ENCODE measurements at regions not wholly inside any gene's neighbourhood (a gene's known extent, or its start where the extent isn't known, plus 50 kb on each side); places are given as distances from the start of the nearest gene placed in this dataset.
A peak's percentile ranks its signal among the peaks of the same experiment; 100 is the strongest.

DNA sequence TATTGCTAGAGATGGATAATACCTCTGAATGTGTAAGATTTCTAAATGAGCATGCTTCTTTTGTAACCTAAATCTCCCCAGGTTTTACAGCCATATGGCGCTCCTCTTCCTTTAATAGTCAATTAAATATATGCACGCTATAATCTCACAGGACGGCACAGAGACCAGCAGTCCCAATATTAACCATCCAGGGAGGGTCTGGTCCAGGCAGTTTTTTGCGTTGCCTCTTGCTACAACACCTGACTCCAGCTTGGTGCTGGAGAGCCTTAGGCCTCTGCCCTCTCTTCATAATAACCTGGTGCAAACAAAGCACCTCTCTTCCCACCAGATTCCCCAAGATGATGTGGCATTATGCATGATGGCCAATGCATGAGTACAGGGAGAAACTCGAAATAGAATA, 183.4 kb downstream of the LY86 start:
- no peak for DNase-seq (ENCODE audit: extremely low spot score, insufficient read length, low read depth)
- FAIRE-seq, result no peak

DNA sequence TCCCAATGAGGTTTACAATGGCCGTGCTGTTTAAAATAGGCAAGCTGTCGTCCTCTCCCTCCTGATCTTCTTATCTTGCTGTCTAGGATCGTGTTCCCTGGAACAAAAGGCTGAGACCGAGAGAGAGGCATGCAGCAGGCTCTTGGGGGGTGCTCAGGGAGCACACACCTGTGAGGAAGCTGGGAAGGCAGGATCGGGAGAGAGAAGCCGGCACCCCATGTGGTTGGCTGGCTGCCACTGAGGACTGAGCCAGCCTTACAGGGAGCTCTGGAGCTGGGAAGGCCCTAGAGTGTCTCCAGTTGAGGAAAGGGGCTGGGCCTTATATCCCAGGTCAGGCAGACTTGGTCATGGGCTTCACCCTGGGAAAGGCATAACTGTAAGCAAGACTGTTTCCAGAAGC, 184.2 kb downstream of the LY86 start:
- no peak for FAIRE-seq
- DNase-seq (ENCODE audit: extremely low spot score, insufficient read length, low read depth), result no peak

DNA sequence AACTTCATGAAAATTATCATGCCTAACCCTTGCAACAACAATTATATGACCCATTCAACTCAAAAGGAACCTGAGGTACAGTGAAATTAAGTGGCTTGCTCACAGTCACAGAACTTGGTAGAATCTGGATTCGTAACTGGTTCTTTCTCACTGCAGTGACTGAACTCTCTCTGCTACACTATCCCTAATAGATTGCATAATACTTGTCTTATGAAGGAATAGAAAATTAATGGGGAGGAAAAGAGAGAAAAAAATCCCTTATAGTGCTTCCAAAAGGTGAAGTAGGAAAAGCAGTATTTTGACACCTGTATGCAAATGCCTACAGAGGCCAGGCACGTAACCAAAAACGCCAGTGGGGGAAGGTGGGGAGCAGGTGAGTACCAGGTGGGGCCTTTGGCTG, 186.6 kb downstream of the LY86 start:
- DNase-seq (ENCODE audit: extremely low spot score, insufficient read length, low read depth) (no peak), FAIRE-seq (no peak)

DNA sequence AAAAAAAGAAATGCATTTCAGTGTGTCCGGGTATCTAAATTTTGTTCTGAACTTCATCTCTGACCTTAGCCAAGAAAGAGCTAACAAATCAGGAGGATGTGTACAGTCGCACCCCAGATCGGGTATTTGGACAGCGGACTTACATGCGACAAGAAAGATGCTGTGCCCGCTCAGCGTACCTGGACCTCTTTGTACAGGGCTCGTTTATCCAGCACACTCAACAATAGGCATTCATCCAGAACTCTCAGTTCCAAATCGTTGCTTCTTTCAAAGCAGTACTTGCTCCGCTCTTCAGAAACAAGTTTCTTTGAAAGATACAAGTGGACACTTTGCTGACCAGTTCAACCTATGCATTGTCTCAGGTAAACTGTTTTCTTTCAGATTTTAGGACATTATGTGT, 191.7 kb downstream of the LY86 start:
- FAIRE-seq (no peak), DNase-seq (ENCODE audit: extremely low spot score, insufficient read length, low read depth) (no peak)

DNA sequence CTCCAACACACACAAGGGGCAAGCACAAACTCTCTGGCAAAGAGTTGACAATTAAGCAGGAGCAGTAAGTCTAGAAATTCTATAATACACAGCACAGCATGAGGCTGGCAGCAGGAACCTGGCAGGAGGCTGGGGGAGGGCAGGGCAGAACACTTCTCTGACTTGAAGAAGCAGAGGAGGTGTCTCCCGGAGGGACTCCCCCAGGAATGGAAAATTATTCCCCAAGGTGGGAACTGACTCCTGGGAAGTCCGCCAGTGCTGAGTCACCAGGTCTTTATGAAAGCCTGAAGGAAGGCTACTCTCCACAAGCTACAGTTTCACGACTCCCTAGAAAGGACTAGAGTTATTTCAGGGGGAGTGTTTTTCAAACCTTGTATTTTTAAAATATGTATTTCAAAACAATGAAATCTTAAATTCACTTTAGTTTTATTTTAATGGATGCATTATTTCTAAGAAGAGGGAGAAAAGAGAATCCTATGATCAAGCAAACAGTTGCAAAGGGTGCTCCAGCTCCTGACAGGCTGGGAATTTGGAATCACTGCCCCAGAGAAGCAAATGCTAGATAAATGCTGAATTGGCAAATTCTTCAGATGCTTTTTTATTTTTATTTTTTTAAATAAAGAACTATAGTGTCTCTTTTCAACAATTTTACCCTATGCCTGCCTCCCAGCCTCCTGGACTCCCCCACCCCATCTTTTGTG, 192.8 kb downstream of the LY86 start:
- DNase-seq (ENCODE audit: extremely low spot score, insufficient read length, low read depth) (no peak), FAIRE-seq (no peak)

DNA sequence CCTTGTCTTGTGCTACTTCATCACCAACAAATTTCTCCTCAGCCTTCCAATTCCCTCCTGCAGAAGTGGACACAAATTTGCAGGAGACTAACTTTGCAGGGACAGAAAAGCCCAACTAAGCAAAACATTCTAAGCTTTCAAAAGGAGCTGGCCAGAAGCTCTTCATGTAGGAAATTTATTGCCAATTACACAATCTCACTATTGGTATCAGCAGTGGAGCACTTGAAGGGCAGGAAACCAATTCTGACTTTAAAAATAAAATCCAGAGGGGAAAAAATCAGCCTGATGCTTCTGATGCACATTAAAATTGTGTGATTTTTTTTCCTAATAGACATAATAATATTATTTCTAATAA, 193.3 kb downstream of the LY86 start:
- FAIRE-seq (no peak), DNase-seq (ENCODE audit: extremely low spot score, insufficient read length, low read depth) (no peak)

DNA sequence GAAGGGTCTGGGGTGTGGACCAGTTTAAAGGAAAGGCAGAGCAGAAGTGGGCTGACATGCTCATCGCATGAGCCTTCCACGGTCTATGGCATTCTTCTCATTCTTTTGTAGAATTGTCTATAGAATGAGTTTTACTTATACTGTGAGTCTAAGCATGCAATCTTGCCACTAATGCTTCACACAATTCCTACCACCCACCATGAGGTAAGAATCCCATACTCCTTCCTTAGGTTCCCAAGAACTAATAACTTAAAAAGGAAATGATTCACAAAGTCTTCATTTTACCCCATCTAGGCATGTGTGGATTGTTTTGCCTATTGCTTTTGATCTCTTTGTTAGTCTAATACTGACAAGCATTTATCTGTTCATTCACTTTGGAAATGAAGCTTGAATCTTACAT, 195.2 kb downstream of the LY86 start:
- FAIRE-seq, result peak; percentile 9
- DNase-seq (ENCODE audit: extremely low spot score, insufficient read length, low read depth), result no peak

DNA sequence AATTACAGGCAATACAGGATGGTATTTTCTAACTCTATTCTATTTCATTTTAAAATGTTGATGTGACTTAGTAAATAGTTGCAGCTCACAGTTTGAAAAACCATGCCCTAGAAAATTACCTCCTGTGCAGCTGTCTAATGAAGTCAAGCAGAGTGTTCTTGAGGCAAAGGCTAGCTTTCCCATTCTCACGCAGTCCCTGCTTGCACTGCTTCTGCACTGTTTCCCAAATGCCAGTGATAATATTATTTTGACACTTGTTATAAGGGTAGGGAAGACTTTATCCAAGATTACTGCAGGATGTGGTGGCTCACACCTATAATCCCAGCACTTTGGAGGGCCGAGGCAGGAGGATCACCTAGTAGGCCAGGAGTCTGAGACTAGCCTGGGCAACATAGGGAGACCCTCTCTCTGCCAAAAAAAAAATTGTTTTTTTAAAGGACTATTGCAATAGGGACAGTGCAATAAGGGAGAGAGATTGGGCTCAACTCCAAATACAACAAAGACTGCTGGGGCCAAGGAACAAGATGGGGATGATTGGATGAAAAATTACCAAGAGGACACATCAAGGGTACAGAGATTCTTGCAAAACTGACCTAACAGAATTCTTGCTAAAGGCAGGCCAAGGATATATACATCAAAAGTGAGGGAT, 196.1 kb downstream of the LY86 start:
- no peak for DNase-seq (ENCODE audit: extremely low spot score, insufficient read length, low read depth)
- FAIRE-seq, result no peak

DNA sequence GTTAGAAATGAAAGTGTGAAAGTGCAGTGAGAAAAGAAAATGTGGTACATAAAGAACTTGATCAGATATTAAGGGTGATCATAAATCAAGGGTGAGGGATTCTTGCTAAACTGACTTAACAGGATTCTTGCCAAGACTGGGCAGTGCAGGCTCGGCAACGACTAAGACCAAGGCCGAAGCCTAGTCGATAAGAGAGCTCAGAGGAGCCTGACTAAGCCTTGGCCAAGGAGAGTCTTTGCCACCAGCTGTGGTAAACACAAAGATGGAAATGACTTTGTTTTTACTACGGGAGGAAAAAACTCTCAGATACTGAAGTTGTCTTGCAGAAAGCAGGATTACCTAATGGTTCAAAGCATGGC, 196.6 kb downstream of the LY86 start:
- DNase-seq (ENCODE audit: extremely low spot score, insufficient read length, low read depth), result no peak
- no peak for FAIRE-seq

DNA sequence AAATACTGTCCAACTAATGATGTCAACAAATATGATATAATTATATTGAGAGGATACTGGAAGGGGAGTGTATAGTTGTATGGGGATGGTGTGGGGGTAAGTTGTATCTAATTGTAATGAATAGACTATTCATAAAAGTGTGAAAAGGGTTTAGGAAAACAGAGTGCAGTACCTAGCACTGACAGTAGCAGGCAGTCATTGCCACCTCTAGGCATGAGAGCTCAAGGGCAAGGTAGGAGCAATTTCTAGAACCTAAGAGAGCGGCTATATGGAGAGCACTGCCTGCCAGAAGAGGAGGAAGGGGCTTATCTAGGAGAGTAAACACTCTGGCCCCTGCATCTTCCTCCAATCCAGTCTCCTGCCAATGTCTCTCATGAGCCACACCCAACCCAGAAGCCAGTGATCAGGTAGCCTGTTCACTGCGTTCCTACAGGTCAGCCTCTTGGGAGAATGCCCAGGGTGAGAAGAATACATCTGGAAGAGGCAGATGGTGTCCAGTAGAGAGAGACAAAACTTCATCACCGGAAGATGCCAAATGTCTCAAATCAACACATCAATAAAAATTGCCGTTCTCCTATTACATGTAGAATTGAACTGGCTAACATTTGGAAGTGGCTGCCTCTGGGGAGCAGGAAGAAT, 200.0 kb downstream of the LY86 start:
- DNase-seq (ENCODE audit: extremely low spot score, insufficient read length, low read depth), result no peak
- FAIRE-seq, result peak; percentile 18

DNA sequence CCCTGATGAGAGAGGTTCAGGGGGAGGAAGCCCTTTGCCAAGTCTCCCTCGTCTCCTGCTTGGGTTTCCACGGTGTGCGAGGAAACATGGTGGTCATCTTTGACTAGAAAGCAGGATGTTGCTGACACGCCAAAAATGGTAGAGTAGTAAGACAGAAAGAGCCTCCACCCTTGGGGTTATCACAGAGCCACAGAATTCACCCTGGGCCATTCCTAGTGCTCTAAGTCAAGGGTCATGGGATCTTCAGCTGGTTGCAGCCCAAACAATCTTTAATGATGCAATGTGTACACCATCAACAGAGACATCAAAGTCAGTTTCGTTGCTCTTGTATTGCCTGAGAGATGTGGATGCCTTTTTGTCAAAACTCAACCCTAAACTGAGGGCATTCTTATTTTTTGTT, 201.9 kb downstream of the LY86 start:
- no peak for FAIRE-seq
- DNase-seq (ENCODE audit: extremely low spot score, insufficient read length, low read depth), result no peak

DNA sequence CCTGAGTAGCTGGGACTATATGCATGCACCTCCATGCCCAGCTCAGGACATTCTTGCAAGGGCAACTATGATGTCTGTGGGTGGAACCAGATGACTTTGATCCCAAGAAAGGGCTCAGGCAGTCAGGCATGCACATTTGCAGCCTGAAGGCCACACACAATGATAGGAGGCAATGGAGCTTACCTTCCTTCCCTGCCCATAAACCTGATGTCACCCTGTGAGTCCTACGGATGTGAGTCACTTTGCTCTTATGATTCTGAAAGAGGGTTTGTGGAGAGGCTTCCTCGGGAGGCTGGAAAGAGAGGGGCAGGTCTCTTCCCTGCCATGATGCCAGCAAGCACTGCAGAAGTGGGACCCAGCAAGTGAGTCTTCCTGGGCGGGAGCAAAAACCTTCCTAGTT, 202.4 kb downstream of the LY86 start:
- FAIRE-seq, result no peak
- no peak for DNase-seq (ENCODE audit: extremely low spot score, insufficient read length, low read depth)

DNA sequence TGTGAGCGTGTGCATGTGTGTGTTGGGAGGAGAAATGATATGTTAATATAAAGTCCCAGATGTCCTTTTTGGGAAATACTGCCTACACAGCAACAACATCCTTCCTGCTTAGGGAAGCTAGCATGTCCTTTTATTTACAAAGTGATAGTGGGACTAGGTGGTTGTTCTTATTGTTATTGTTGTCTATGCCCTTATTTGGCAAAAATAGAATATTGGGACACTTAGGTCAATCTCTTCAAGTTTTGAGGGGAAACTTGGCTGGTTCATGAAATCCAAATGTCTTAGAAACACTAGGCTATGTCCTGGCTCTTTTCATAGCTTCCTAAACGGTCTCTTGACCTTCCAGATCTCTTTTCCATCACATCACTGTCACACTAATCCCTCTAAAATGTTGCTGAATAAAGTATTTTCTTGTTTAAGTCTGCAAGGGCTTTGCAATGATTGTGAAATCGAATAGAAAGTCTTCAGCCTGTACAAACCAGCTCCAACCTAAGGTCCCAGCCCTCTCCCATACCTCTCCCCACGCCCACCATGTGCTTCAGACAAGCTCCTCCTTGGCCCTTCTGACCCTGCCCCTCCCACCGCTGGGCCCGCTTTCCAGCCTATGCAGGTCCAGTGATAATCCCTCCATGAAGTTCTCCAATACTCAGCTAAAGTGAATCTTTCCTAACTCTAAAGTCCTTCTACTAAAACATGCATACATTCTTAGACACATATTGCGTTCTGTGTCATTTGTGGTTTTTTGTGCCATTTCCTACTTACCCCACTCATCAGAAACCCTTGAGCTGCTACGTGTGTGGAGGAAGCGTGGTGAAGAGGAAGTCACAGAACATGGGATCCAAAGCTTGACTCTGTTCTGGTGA, 205.1 kb downstream of the LY86 start:
- FAIRE-seq, result peak; percentile 55

DNA sequence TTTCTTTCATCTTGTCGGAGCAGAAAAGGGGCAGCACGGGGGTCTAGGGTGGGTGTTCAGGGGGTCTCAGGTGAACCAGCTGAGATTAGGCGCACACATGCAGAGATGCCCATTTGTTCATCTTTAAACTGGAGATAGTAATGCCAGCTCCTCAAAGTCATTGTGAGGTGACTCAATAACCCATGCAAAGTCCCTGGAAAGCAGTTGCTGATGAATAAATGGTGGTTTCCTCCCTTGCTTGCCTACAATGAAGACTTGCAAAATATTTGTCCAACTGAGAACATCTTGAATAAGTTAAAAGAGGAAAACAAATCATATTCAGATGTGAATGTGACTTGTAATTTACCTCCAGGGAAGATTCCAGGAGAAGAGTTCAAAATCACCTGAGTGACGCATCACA, 206.9 kb downstream of the LY86 start:
- DNase-seq (ENCODE audit: extremely low spot score, insufficient read length, low read depth) (no peak), FAIRE-seq (no peak)

More for the DNA sequence above, 205.1 kb downstream of the LY86 start:
- no peak for DNase-seq (ENCODE audit: extremely low spot score, insufficient read length, low read depth)

DNA sequence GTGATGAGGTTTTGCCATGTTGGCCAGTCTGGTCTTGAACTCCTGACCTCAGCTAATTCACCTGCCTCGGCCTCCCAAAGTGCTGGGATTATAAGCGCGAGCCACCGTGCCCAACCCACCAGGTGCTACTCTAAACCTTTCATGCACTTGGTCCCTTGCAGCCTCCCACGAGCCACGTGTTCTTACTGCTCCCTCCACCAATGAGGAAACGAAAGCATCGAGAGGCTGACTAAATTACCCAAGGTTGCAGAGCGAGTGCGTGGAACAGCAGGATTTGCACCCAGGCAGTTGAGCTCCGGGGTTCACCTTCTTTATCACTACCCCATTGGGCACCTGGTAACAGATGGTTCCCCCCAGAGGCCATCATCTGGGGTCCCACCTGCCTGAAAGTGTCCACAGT, 208.3 kb downstream of the LY86 start:
- peak; percentile 12 for FAIRE-seq

DNA sequence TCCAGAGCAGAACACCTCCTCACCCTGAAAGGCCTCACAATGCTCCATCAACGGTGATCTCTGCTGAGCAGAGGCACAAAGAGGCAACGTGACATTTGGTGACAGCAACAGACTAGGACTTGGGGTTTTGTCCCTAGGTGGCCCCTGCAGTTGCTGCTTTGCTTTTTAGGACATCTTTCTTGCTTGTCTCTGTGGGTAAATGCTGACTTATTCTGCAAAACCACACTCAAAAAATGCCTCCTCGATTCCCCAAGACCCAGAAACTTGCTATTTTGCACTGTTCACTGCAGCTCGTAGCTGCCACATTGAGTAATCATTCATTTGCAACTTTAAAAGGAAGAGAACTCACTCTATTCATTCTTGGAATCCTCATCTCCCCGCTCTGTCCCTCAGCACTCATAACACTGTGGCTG, 209.9 kb downstream of the LY86 start:
- no peak for DNase-seq (ENCODE audit: extremely low spot score, insufficient read length, low read depth)

More for the DNA sequence above, 208.3 kb downstream of the LY86 start:
- no peak for DNase-seq (ENCODE audit: extremely low spot score, insufficient read length, low read depth)

DNA sequence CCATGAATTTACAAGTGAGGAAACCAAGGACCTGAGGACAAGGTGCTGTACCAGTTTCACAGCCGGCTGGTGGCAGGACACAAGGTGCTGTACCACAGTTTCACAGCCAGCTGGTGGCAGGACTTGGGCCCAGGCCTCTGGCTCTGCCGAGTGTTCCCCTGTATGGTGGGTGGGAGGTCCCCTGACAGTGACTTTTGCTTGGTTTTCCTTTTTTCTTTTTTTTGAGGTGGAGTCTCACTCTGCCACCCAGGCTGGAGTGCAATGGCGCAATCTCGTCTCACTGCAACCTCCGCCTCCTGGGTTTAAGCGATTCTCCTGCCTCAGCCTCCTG, 212.4 kb downstream of the LY86 start:
- FAIRE-seq (no peak), DNase-seq (ENCODE audit: extremely low spot score, insufficient read length, low read depth) (no peak)

More for the DNA sequence above, 209.9 kb downstream of the LY86 start:
- peak; percentile 83 for FAIRE-seq

DNA sequence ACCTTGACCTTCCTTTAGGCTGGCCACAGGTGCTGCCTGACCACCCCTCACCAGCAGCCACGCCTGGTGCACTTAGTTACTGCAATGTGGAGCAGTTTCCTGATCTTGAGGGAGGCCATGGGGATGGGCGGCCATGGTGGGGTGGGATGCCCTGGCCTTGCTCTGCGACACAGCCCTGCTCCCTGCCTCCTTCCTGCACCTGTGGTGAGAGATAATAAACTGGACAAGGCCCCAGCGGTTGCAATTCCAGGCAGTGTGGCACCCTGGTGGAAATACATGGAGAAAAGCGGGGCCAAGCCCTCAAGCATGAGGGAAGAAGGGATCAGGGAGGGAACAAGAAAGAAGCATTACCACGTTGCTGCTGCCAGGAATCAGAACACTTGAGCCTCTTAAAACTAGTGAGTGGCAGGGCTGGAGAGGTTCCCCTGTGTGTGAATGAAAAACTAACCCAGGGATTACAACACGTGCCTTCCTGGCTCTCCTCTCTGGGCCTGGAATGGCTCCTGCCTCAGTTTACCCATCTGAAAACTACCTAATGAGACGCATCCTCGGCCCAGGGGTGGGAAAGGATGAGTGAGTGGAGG, 213.2 kb downstream of the LY86 start:
- no peak for FAIRE-seq
- no peak for DNase-seq (ENCODE audit: extremely low spot score, insufficient read length, low read depth)

DNA sequence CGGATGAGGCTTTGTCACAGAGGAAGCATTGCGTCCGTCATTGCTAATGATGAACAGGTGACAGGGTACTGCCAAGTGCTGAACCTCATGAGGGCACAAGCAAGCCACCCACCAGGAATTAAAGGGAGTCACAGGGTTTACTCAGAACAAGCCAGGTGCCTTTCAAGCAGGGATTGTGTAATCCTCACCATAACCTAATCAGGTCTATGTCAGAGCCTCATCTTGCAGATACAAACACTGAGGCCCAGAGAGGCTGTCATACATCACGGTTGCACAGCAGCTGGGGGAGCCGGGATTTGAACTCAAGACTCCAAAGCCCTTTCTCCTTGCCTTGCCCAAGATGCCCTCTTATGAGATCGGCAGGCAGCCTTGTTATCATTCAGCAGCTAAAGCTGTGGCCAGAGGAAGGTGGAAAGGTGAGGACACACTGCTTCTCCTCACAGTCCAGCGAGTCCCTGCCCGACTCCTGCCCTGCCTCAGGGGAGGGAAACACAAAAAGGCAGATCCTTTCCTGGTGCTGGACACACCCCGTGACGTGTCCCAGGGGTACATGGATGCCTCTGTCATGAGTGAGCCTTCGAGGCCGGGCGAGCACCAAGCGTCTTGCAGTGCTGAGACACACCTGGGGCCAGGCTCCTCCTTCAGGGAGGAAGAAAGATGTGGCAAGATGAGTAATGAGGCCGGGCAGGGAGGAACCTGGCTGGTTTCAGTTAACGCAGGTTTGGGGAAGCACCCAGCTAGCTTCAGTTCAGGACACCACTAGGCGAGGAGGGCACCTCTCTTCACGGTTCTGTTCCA, 214.9 kb downstream of the LY86 start:
- FAIRE-seq (peak; percentile 77), DNase-seq (ENCODE audit: extremely low spot score, insufficient read length, low read depth) (peak; percentile 54)

All from GM18507 (cell line).